DOHH2 (cell line): ENCODE measurements at regions not wholly inside any gene's neighbourhood (a gene's known extent, or its start where the extent isn't known, plus 50 kb on each side); places are given as distances from the start of the nearest gene placed in this dataset.
"Not testable (repeated sequence)": the region's sequence is repeated elsewhere in the genome, so short reads cannot be mapped to it uniquely, and the experiment has no call there.

Experiments
- H3F3A ChIP-seq: fragments of 200-600 bp; sonication (generic), shearing (Covaris generic); 2 replicates; pipeline ENCODE4 v1.6.0; 2016; ENCODE audit warnings: antibody characterized with exemption, mild to moderate bottlenecking; ENCODE audit not compliant: control insufficient read depth, insufficient read depth
- H3K27ac ChIP-seq: fragments of 200-600 bp; sonication (generic); 2 replicates; pipeline ENCODE4 v1.5.1; 2014; ENCODE audit warnings: low read depth, mild to moderate bottlenecking, low read length, moderate library complexity
- H3K27me3 ChIP-seq: fragments of 200-600 bp; sonication (generic); 2 replicates; pipeline ENCODE4 v1.6.1; 2014; ENCODE audit warnings: mild to moderate bottlenecking, low read length, mixed read lengths; ENCODE audit not compliant: control insufficient read depth
- H3K36me3 ChIP-seq: fragments of 200-600 bp; sonication (generic); 2 replicates; pipeline ENCODE4 v1.6.1; 2014; ENCODE audit warnings: mild to moderate bottlenecking, low read length, moderate library complexity, mixed read lengths; ENCODE audit not compliant: control insufficient read depth
- H3K4me1 ChIP-seq: fragments of 200-600 bp; sonication (generic); 2 replicates; pipeline ENCODE4 v1.6.1; 2014; ENCODE audit warnings: mild to moderate bottlenecking, low read length, mixed read lengths; ENCODE audit not compliant: control insufficient read depth
- H3K4me2 ChIP-seq: fragments of 200-600 bp; sonication (generic); 2 replicates; pipeline ENCODE4 v1.6.0; 2014; ENCODE audit warnings: mild to moderate bottlenecking, low read length, moderate library complexity
- H3K4me3 ChIP-seq: fragments of 200-600 bp; sonication (generic); 2 replicates; pipeline ENCODE4 v1.5.1; 2014; ENCODE audit warnings: mild to moderate bottlenecking, low read length, mixed read lengths
- H3K79me2 ChIP-seq: fragments of 200-600 bp; sonication (generic); 2 replicates; pipeline ENCODE4 v1.6.1; 2014; ENCODE audit warnings: mild to moderate bottlenecking, low read length, mixed read lengths; ENCODE audit not compliant: control insufficient read depth
- H3K9me2 ChIP-seq: fragments of 200-600 bp; sonication (generic); replicated peaks from 2 replicates; pipeline ENCODE4 v1.6.1; 2014; ENCODE audit warnings: mild to moderate bottlenecking, low read length, mixed read lengths; ENCODE audit not compliant: control insufficient read depth
- H3K9me3 ChIP-seq: fragments of 200-600 bp; sonication (generic); 2 replicates; pipeline ENCODE4 v1.6.1; 2014; ENCODE audit warnings: antibody characterized with exemption, low read length, mixed read lengths; ENCODE audit not compliant: control insufficient read depth, insufficient read depth
- H4K20me1 ChIP-seq: fragments of 200-600 bp; sonication (generic); 2 replicates; pipeline ENCODE4 v1.6.0; 2014; ENCODE audit warnings: low read depth, mild to moderate bottlenecking, antibody characterized with exemption, low read length, moderate library complexity; ENCODE audit not compliant: control insufficient read depth, insufficient read depth
- CTCF ChIP-seq: fragments of 200-600 bp; sonication (generic); IDR thresholded peaks from one replicate; pipeline ENCODE4 v1.5.1; 2014; ENCODE audit warnings: antibody characterized with exemption, mild to moderate bottlenecking, low read depth, low read length; ENCODE audit not compliant: poor library complexity, severe bottlenecking
- EZH2phosphoT487 ChIP-seq: fragments of 200-600 bp; sonication (generic); IDR thresholded peaks from 2 replicates; pipeline ENCODE4 v1.6.1; 2017; ENCODE audit warnings: borderline replicate concordance, mild to moderate bottlenecking, antibody characterized with exemption, low read length, moderate library complexity, mixed read lengths

GRCh38 chr5:87582149-87582548 lies 169.4 kb upstream of the CCNH start:
- Histone ChIP-seq H3K9me3 (no peaks in the 10 kb centered on the region), H4K20me1 (no peaks in the 10 kb centered on the region), H3K27ac (no peak overlapping the region), H3K4me1 (no peaks in the 10 kb centered on the region), H3K9me2 (no peaks in the 10 kb centered on the region), H3K36me3 (no peaks in the 10 kb centered on the region), H3K4me2 (no peak overlapping the region), H3K79me2 (no peaks in the 10 kb centered on the region), H3K27me3 (no peaks in the 10 kb centered on the region), H3F3A (no peaks in the 10 kb centered on the region), H3K4me3 (no peak overlapping the region)
- no peak for TF ChIP-seq EZH2phosphoT487

- Histone ChIP-seq H3F3A (no peaks in the 10 kb centered on the region), H3K27me3 (no peaks in the 10 kb centered on the region), H3K4me1 (no peaks in the 10 kb centered on the region), H3K4me3 (no peak overlapping the region), H3K9me3 (no peaks in the 10 kb centered on the region), H3K79me2 (no peaks in the 10 kb centered on the region), H3K4me2 (no peak overlapping the region), H3K27ac (no peak overlapping the region), H4K20me1 (no peaks in the 10 kb centered on the region), H3K9me2 (no peaks in the 10 kb centered on the region), H3K36me3 (no peaks in the 10 kb centered on the region)
- TF ChIP-seq CTCF: no peak
- TF ChIP-seq EZH2phosphoT487: no peak
These were observed 168.9 kb upstream of the CCNH start for GRCh38 chr5:87581661-87582060.

- no peaks in the 10 kb centered on the region for H3F3A ChIP-seq
- H3K4me2 ChIP-seq: no peak overlapping the region
- no peaks in the 10 kb centered on the region for H3K9me3 ChIP-seq
- H3K4me3 ChIP-seq: no peak overlapping the region
- H3K4me1 ChIP-seq: no peaks in the 10 kb centered on the region
- no peak overlapping the region for H3K27ac ChIP-seq
- H4K20me1 ChIP-seq: no peaks in the 10 kb centered on the region
- no peaks in the 10 kb centered on the region for H3K9me2 ChIP-seq
- no peaks in the 10 kb centered on the region for H3K27me3 ChIP-seq
- no peaks in the 10 kb centered on the region for H3K36me3 ChIP-seq
- H3K79me2 ChIP-seq: no peaks in the 10 kb centered on the region
- TF ChIP-seq CTCF: no peak
- no peak for TF ChIP-seq EZH2phosphoT487
These were observed 166.9 kb upstream of the CCNH start for GRCh38 chr5:87579678-87580077.

GRCh38 chr5:87576867-87577266 lies 164.1 kb upstream of the CCNH start:
- Histone ChIP-seq H3K36me3 (no peaks in the 10 kb centered on the region), H3K4me1 (no peaks in the 10 kb centered on the region), H3K9me3 (no peaks in the 10 kb centered on the region), H3K4me2 (no peak overlapping the region), H3K27ac (no peak overlapping the region), H3K79me2 (no peaks in the 10 kb centered on the region), H3F3A (no peaks in the 10 kb centered on the region), H4K20me1 (no peaks in the 10 kb centered on the region), H3K27me3 (no peaks in the 10 kb centered on the region), H3K4me3 (no peak overlapping the region), H3K9me2 (no peaks in the 10 kb centered on the region)
- no peak for TF ChIP-seq CTCF
- no peak for TF ChIP-seq EZH2phosphoT487

GRCh38 chr5:87576306-87576705 lies 163.6 kb upstream of the CCNH start:
- not testable (repeated sequence) for H3K9me2 ChIP-seq, H3K4me3 ChIP-seq, H3K27me3 ChIP-seq, H4K20me1 ChIP-seq, H3K4me2 ChIP-seq, H3F3A ChIP-seq, H3K4me1 ChIP-seq, H3K79me2 ChIP-seq, H3K9me3 ChIP-seq, H3K36me3 ChIP-seq, H3K27ac ChIP-seq
